OCI-LY7 (cell line): ENCODE measurements at regions not wholly inside any gene's neighbourhood (a gene's known extent, or its start where the extent isn't known, plus 50 kb on each side); places are given as distances from the start of the nearest gene placed in this dataset.

Experiments used
- BruUV-seq: library from RNA; stranded (reverse); fragments of 400-500 nt; replicated peaks from 2 replicates; lab custom pipeline; 2021; lab: Mats Ljungman, UMichigan
- CTCF ChIA-PET: fragments of 300-600 bp; sonication (Branson Sonifier 250); formaldehyde crosslinking; loops from one replicate; lab custom pipeline; 2022; ENCODE audit warnings: antibody characterized with exemption; ENCODE audit not compliant: unreplicated experiment; lab: Charles Lee
- POLR2A ChIA-PET: fragments of 300-600 bp; sonication (Branson Sonifier 250); formaldehyde crosslinking; loops from one replicate; lab custom pipeline; 2022; ENCODE audit warnings: antibody characterized with exemption; lab: Charles Lee
- DNase-seq: peaks from one replicate; pipeline ENCODE4 v3.0.0-alpha.2; 2015; ENCODE audit warnings: low spot score
- H2AFZ ChIP-seq: fragments of 200-600 bp; sonication (generic), shearing (Covaris generic); 2 replicates; pipeline ENCODE4 v1.6.1; 2014; ENCODE audit warnings: mild to moderate bottlenecking, antibody characterized with exemption, low read length, moderate library complexity
- H3K27ac ChIP-seq: fragments of 200-600 bp; sonication (generic); 2 replicates; pipeline ENCODE4 v1.5.1; 2014; ENCODE audit warnings: mixed run types, low read depth, mild to moderate bottlenecking, moderate library complexity, low read length, inconsistent platforms; ENCODE audit not compliant: poor library complexity, severe bottlenecking
- H3K36me3 ChIP-seq: fragments of 200-600 bp; sonication (generic); 2 replicates; pipeline ENCODE4 v1.6.1; 2014; ENCODE audit warnings: mild to moderate bottlenecking, antibody characterized with exemption, low read length, moderate library complexity, mixed read lengths; ENCODE audit not compliant: insufficient read depth
- H3K4me1 ChIP-seq: fragments of 200-600 bp; sonication (generic); 2 replicates; pipeline ENCODE4 v1.5.1; 2014; ENCODE audit warnings: mild to moderate bottlenecking, low read length; ENCODE audit not compliant: insufficient read depth, poor library complexity, severe bottlenecking
- H3K4me2 ChIP-seq: fragments of 200-600 bp; sonication (generic); 2 replicates; pipeline ENCODE4 v1.6.1; 2014; ENCODE audit warnings: mild to moderate bottlenecking, low read length
- H3K4me3 ChIP-seq: fragments of 200-600 bp; sonication (generic); 2 replicates; pipeline ENCODE4 v1.5.1; 2014; ENCODE audit warnings: mild to moderate bottlenecking, low read depth, low read length; ENCODE audit not compliant: poor library complexity, severe bottlenecking
- H3K79me2 ChIP-seq: fragments of 200-600 bp; sonication (generic); 2 replicates; pipeline ENCODE4 v1.6.1; 2016; ENCODE audit warnings: low read depth, mild to moderate bottlenecking, low read length, moderate library complexity, mixed read lengths; ENCODE audit not compliant: insufficient read depth
- H3K9me2 ChIP-seq: fragments of 200-600 bp; sonication (generic); 2 replicates; pipeline ENCODE4 v1.6.1; 2016; ENCODE audit warnings: mild to moderate bottlenecking, low read length, mixed read lengths; ENCODE audit not compliant: insufficient read depth
- H3K9me3 ChIP-seq: fragments of 200-600 bp; sonication (generic); 2 replicates; pipeline ENCODE4 v1.6.1; 2014; ENCODE audit warnings: mild to moderate bottlenecking, mixed run types, low read length, mixed read lengths
- H4K20me1 ChIP-seq: fragments of 200-600 bp; sonication (generic); 2 replicates; pipeline ENCODE4 v1.6.1; 2014; ENCODE audit warnings: mild to moderate bottlenecking, antibody characterized with exemption, low read length, moderate library complexity, mixed read lengths; ENCODE audit not compliant: insufficient read depth
- EZH2phosphoT487 ChIP-seq: fragments of 200-600 bp; sonication (generic); IDR thresholded peaks from 2 replicates; pipeline ENCODE4 v1.6.1; 2018; ENCODE audit warnings: low read depth, borderline replicate concordance, mild to moderate bottlenecking, mixed run types, antibody characterized with exemption, low read length, moderate library complexity, mixed read lengths
- intact Hi-C: fragments of 100-400 bp; cut with micrococcal nuclease; formaldehyde crosslinking; loops from one replicate; pipeline ENCODE4 v1.10.0; 2022; ENCODE audit not compliant: unreplicated experiment
- TF ChIP-seq, protein P1 (sequence below): fragments of 200-600 bp; sonication (generic); conservative IDR thresholded peaks from 2 replicates; pipeline ENCODE4 v1.5.1; 2014; ENCODE audit warnings: mild to moderate bottlenecking, antibody characterized with exemption, low read length, moderate library complexity, mixed read lengths

DNA sequence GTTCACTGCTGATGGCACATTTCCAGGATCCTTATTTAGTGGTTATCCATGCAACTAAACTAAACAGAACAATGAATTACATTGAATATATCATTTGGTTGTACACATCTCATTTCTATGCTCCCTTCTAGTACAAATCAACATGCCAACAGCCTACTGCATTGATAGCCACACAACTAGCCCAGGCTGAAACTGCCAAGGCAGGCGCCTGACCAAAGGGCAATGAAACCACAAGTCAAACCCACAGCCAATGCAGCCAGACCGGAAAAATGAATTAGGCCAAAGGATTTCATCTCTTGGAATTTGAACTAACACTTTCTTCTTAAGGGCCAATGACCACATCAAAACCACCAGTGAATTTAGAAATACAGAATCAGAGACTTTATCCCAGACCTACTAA lies 196.4 kb downstream of the NOL4 start:
- no peak for DNase-seq
- POLR2A ChIA-PET, result interaction anchor here (0.7 kb wide), 1 partner anchor 773 kb away, joined by 3 read pairs; no protein-coding TSS in a partner anchor

DNA sequence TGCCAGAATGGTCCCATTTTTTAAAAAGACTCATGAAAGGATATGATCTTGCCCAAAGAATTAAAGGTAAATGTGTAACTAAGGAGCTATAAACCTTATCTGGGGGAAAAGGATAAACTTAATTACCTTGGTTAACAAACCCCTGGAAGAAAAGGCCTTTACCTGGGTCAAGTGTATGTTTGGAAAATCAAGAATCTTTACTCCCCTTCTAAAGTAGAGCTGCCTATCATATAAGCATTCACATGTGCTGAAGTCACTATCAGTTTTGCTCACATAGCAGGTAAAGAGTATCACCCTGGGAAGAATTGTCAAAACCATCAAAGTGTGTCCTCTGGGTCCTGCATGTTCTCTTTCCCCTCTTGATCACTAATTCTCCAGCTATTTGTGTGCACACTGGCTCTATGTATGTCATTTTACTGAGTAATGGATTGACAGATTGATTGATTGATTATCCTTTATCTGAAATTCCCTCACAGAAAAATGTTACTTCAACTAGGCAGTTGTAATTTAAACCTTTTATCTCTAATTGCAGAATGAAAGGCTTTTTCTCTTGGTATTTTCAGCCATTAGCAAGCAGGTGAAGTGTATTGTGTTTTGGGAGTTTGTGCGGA lies 199.4 kb downstream of the NOL4 start:
- intact Hi-C loops, result no loop called here
- ChIA-PET CTCF (no interaction called here), POLR2A (no interaction called here)
- Histone ChIP-seq H3K4me2 (no peak overlapping the region), H3K4me1 (no peaks in the 10 kb centered on the region), H3K9me3 (no peaks in the 10 kb centered on the region), H3K36me3 (no peaks in the 10 kb centered on the region), H2AFZ (no peak overlapping the region), H3K27ac (no peak overlapping the region), H3K79me2 (no peaks in the 10 kb centered on the region), H3K4me3 (no peak overlapping the region), H3K9me2 (no peaks in the 10 kb centered on the region), H4K20me1 (no peaks in the 10 kb centered on the region)
- DNase-seq, result no peak
- BruUV-seq, result no TSS peak
- no peak for TF ChIP-seq EZH2phosphoT487
- TF ChIP-seq, protein P1, sequence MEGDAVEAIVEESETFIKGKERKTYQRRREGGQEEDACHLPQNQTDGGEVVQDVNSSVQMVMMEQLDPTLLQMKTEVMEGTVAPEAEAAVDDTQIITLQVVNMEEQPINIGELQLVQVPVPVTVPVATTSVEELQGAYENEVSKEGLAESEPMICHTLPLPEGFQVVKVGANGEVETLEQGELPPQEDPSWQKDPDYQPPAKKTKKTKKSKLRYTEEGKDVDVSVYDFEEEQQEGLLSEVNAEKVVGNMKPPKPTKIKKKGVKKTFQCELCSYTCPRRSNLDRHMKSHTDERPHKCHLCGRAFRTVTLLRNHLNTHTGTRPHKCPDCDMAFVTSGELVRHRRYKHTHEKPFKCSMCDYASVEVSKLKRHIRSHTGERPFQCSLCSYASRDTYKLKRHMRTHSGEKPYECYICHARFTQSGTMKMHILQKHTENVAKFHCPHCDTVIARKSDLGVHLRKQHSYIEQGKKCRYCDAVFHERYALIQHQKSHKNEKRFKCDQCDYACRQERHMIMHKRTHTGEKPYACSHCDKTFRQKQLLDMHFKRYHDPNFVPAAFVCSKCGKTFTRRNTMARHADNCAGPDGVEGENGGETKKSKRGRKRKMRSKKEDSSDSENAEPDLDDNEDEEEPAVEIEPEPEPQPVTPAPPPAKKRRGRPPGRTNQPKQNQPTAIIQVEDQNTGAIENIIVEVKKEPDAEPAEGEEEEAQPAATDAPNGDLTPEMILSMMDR, result no peak

More for the DNA sequence above, 196.4 kb downstream of the NOL4 start:
- Histone ChIP-seq H3K4me1 (no peaks in the 10 kb centered on the region), H3K4me2 (no peak overlapping the region), H3K36me3 (no peaks in the 10 kb centered on the region; the same call in 1 of the 2 replicates), H3K79me2 (no peaks in the 10 kb centered on the region), H4K20me1 (no peaks in the 10 kb centered on the region), H2AFZ (no peak overlapping the region), H3K4me3 (no peak overlapping the region), H3K9me3 (no peaks in the 10 kb centered on the region), H3K9me2 (no peaks in the 10 kb centered on the region), H3K27ac (no peak overlapping the region)
- intact Hi-C loops, result no loop called here
- TF ChIP-seq EZH2phosphoT487, result no peak
- TF ChIP-seq, protein P1, result no peak
- no TSS peak for BruUV-seq
- CTCF ChIA-PET, result no interaction called here

DNA sequence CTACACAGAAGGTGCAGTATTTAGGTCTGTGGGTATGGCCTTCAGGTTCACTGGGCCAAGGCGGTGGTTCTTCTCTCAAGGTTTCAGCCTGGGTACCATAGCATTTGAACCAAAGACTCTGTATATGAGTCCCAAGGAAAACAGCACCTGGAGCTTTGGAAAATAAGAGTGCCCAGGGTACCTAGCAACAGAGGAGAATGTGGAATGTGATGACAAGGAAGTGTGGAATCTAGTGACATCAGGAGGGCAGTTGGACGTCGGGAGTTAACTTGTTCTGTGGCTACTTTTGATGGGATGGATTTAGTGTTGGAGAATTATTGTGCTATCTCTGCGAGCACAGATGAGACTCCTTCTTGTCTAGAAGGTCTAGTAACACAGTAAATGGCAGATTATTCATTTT lies 201.2 kb downstream of the NOL4 start:
- Histone ChIP-seq H3K79me2 (no peaks in the 10 kb centered on the region), H3K4me2 (no peak overlapping the region), H3K9me2 (no peaks in the 10 kb centered on the region), H3K27ac (no peak overlapping the region), H3K36me3 (no peaks in the 10 kb centered on the region), H3K4me1 (no peaks in the 10 kb centered on the region), H3K4me3 (no peak overlapping the region), H3K9me3 (no peaks in the 10 kb centered on the region), H2AFZ (no peak overlapping the region), H4K20me1 (no peaks in the 10 kb centered on the region)
- DNase-seq, result no peak
- intact Hi-C loops, result no loop called here
- no peak for TF ChIP-seq EZH2phosphoT487
- TF ChIP-seq, protein P1, result no peak
- POLR2A ChIA-PET, result no interaction called here
- CTCF ChIA-PET, result no interaction called here
- BruUV-seq, result no TSS peak
